ENCODE measurements at regions not wholly inside any gene's neighbourhood (a gene's known extent, or its start where the extent isn't known, plus 50 kb on each side); places are given as distances from the start of the nearest gene placed in this dataset.
"Not testable (repeated sequence)": the region's sequence is repeated elsewhere in the genome, so short reads cannot be mapped to it uniquely, and the experiment has no call there.

DNA sequence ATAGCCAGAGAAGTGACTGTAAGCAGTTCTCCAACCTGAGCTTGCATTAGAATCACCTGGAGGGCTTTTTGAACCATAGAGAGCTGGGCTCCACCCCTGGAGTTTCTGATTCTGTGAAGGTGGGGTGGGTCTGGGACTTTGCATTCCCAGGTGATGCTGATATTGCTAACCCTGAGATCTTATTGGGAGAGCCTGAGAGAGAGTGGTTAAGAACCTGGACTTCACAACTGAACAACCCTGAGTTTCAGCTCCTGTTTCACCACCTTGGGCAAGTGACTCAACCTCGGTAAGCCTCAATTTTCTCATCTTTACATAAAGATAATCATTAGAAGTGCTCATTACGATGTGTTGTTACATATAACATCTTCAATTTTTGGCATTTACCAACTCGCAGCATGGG lies 498.6 kb downstream of the EBF1 start:
- no peak for DNase-seq

DNA sequence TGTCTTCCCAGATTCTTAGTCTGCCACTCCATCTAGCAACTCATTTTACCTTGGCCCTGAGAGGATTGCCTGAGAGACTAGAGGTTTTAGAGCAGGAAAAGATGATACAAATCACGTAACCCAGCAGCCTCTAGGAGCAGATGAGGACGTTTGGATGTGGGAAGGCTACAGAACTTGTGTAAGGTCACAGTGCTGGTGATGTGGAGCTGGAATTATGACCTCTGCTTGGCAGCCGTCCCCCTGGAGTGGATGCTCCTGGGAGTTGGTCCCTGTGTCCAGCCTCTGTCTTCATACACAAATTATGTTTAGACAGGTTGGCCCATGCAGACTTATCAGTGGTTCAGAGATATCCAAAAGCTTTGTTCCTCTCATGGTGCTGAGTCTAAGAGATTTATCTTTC lies 499.0 kb downstream of the EBF1 start:
- DNase-seq, result no peak

DNA sequence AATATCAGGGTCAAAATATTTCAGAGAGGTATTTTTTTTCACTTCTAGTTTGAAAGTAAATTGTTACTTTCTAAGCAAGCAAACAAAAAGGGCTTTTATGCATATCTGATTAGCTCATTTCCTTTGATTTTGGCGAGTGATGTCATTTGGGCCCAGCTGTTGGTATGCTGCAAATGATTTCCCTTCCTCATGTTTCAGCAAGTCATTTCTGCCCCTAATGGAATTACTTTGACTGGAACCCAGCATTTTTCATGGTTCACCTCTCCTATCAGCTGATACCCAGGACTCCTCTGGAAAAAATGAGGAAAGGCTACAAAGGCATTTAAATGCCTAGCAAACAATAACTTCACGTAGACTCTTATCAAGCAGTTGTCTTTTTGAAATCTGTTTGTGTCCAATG lies 500.6 kb downstream of the EBF1 start:
- no peak for DNase-seq

DNA sequence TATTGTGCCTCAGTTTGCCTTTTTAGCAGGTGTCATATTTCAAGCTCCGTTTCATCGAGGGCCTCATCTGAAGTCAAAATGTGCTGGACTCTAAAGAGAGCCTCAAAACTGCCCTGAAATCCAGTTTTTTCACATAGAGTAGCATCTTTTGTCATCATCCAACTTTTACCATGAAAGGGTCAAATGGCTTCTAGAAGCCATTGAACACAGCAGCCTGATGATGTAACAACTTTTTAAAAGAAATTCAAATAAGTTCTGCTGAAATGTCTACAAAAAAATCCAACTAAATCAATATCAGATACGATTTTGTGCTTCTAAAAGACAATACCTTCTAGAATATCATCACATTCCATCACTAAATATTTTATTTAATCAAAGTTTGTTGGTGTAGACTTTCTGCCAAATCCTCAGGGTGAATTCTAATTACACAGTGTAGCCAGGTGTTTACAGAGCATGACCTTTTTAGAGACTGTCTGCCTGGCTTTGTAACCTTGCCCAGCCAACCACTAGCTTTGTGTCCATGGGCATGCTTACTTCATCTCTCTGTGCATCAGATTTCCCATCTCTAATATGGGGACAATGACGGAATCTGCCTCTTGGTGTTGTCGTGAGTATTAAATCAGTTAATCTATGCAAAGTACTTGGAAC lies 505.0 kb downstream of the EBF1 start:
- no peak for DNase-seq

DNA sequence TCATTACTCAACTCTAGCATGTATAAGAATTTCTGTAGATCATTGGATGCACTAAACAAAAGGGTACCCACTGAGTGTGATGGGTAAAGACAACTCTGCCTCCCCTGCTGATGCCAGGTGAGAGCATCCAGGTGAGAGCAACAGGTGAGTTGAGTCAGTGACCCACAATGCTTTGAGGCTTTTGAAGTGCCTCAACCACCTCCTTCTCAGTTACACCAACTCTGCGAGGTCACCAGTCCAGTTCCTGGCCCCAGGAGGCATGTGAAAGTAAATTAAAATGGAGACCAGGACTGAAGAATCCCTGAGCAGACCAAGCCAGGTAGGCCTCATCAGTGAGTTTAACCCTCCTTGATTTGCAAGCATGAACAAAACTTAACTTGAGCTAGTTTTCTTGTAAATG lies 505.8 kb downstream of the EBF1 start:
- DNase-seq, result no peak

DNA sequence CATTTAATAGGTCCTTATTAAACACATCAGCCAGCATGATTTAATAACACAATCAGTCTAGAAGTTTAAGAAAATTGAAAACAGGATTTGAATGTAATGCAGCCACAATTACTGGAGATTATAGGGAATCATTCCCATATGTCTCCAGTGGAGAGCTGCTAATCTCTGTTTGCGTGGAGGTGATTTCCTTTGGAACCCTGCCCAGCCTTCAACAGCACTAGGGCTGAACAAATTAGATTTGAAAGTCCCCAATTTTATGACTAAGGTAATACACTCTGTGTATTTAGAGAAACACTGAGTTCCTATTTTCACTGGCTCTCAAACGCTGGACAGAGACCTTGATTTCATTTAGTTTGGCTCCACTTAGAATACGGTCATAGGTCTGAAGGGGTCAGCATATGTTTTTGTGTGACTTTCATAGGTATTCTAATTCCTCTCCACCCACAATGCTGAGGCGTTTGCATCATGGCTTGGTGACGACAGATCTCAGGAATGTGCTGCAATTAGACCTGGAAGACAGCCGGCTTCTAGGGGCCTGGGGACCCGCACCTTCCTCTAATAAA lies 508.3 kb downstream of the EBF1 start:
- DNase-seq, result no peak

DNA sequence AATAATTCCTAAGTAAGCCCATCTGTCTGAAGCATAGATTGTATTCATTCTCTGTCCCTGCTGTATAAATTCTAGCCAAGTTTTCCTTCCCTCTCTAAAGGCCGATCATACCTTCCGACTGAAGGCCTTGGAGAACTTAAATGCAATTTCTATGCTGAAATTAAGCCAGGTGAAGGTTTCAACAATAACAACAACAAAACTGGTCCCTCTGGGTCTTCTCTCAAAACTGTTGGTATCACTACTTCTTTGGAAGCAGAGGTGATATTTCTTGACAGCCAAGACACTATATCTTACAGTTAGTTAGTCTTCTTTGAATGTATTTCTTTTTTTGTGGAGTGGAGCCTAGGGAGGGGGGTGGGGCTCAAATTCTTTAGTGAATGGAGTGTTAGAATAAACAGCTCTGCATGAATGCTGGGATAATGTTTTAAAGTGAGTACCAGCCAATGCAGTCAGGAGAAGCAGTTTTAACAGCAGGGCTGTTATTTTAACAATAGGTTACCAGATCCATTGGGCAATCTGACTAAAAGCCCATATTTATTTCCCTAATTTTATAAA lies 508.9 kb downstream of the EBF1 start:
- DNase-seq, result no peak

DNA sequence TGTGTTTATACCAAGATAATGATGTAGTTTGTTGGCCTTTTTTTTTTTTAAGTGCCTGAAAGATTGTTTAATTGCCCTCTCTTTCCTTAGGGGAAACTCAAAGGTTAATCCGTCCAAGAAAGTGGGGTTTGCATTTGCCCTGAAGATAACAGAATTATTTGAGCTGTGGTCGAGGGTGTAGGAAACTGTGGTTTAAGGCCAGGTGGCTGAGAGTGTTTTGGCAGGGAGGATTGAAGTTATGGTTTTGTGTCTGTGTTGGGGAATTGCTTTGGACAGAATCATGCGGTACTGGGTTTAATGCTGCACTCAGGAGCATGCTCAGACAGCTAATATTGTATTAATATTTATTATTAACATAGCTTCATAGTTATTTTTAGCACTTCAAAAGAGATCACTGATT lies 509.8 kb downstream of the EBF1 start:
- no peak for DNase-seq

DNA sequence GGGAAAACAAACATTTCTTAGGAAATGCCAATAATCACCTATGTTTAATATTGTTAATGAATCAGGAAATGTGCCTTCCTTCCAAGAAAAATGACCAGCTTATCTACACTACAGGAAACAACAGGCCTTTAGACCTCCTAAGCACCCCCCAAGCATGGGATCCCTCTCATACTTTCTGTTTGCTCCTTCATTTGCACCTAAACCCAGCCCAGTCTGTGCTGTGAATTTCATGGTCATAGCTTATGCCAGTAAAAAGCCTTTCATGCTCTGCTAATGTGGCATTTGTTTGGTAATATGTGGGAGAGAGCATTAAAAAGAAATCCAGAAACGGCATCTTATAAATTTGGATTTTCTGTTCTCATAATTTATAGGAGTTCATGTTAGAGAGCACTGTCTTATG lies 511.1 kb downstream of the EBF1 start:
- DNase-seq, result no peak

DNA sequence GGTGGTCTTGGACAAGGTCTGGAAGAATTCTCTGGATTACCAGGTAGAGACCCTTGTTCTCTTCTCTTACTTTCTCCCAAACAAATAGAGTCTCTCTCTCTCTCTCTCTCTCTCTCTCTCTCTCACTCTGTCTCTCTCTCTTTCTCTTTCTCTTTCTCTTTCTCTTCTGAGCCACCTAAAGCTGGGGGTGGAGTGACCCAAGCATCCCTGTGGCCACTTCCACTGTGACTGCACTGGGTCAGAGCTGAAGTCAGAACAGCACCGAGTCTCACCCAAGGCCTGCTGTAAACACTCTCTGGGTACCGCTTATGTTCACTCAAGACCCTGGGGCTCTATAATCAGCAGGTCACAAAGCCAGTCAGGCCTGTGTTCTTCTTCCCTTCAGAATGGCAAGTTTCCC lies 513.7 kb downstream of the EBF1 start:
- no peak for DNase-seq

DNA sequence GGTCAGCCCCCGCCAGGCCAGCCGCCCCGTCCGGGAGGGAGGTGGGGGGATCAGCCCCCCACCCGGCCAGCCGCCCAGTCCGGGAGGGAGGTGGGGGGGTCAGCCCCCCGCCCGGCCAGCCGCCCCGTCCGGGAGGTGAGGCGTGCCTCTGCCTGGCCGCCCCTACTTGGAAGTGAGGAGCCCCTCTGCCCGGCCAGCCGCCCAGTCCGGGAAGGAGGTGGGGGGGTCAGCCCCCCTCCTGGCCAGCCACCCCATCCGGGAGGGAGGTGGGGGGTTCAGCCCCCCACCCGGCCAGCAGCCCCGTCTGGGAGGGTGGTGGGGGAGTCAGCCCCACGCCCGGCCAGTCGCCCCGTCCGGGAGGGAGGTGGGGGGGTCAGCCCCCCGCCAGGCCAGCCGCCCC lies 517.0 kb downstream of the EBF1 start:
- not testable (repeated sequence) for DNase-seq

DNA sequence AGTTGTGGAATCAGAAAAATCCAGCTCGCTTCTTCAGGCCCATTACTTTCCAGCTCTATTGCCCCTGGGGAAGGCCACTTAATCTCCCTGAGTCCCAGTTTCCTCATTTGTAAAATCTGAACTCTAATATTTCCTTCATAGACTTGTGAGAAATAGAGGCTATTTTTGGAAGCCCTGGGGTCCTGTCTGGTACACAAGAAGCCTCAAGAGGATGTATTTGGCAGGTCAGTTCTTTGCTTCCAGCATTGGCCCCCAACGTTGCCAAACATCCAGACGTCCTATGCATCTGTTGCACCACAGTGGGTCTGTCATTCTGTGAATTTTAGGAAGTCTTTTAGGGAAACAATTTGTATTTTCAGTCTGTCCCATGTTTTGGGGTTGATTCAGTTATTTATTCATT lies 525.9 kb downstream of the EBF1 start:
- no peak for DNase-seq

DNA sequence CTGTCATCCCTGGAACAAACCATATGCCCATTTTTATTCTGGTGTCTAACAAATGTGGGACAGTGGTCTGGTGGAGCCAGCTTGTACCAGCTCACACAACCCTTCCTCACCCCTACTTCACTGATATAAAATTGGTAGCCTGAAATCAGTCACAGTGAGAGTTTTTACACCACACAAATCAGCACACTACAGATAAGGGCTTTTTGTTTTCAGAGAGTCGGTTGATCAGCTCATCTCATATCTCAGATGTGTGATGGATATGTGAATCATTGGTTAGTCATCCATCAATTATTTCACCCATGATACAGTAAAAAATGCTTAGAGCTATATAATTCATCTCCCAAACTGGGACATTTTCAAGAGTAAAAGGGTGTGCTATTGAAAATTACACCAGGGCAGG lies 529.2 kb downstream of the EBF1 start:
- no peak for DNase-seq

DNA sequence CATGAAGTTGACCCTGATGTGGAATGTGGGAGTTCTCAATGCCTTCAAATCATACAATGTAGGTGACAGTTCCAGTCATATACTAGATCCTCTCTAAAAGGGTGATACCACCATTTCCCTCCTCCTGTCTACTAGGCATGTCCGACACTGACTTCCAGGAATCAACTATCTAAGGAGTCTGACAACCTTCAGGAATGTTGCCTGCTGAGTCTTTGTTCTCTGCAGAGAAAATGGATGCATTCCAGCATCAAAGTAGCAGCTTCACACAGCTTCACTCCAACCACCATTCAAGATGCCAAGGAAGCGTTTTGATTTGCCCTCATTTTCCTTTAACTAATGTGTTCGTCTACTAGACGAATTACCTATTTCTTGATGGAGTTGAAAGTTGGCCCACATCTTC lies 530.2 kb downstream of the EBF1 start:
- no peak for DNase-seq

DNA sequence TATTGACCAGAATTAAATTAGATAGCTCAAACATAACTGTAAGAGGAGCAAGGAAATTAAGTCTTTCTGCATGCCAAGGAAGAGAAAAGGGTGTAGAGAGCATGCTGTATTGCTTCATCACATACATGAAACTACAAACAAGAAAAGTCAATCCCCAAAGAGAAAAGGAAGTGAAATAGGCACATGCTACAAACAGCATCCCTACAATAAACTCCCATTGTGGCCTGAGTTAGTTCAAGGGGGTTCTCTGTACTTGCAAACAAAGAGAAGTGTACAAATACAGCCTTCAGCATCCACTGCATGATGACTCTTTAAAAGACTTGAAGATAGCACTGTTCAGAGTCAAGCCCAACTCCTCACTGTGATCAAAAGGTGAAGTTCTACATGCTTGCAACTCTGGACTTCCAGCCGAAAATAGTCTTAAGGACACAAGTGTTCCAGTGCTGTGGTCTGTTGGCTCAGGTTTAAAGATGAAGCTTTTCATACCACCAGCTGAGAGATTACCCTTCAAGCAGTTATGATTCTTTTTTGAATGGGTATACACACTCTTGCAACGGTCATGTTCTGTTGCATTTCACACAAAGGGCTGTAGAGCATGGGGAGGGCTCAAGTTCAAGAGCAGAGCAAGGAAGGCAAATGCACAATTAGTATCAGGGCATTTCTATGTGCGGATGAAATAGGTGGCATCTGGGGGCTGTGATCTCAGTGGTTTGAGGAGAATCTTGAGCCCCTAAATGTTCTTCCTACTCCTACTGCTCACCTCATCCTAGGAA lies 534.5 kb downstream of the EBF1 start:
- no peak for DNase-seq

DNA sequence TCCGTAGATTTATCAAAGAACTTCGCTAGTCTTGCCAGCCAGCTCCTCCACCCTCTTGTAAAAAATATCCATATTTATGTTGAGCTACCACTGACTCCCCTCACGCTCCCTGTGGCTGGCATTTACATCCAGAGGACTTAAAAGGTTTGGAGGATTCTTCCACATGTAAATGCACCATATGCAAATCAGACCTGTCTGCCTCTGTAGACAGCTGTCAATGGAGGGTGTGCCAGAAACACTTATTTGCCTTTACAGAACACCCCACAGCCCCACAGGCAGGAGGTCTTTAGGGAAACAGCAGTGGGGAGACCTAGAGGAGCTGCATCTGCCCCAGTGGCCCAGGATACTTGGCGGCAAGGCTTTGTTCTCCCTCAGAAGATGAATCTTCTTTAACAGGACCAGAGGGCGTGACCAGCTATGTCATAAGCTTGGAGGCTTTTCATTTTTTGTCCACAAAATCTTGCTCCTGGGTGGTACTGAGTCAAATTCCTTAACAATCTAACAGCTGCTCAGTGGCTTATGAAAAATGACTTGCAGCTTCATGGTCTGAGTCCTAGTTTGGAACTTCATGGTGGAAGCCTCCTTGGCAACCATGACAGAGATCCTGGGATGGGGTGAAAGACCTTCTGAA lies 535.8 kb downstream of the EBF1 start:
- no peak for DNase-seq

DNA sequence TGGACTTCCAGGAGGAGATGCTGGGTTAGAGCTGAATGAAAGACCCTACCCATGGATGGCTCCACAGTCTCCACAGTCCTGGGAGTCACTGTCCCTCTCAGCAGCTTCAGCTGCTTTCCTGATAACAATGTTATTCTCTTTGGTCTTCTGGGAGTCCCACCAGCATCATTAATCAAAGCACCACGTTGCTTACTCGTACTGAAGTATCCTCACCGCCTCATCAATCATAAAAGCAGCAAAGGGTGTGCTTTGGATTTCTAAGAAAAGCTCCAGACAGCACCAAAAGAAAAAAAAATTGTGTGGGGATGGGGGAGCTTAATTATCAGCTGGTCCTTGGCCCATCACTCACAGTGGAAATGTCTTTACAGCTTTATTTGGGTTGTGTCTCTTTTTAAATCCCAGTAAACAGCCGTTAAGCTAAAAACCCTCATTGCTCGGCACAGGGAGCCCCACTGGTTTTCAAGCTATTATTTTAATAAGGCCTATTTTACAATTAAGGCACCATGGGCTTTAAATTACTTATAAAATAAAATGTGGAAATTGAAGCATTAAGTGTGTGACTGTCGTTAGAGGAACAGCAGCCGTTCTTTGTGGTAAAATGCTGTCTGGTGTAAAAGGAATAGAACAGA lies 538.0 kb downstream of the EBF1 start:
- DNase-seq, result no peak

DNA sequence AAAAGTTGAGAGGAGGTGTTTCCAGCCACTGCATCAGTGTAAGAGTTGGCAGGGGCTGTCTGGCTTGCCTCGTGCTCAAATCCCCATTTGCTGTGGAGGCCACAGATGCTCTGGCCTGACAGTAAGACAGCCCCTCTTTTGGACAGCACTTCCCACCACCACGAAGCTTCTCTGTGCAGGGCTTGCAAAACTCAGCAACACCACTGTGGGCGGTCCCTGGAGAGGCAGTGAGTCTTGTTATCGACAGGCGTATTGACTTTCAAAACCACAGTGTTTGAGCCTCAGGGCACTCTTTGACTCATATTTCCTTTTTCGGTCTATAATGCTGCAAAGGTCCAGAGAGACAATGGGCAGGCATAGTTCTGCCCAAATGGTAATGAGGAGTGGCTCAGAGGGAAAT lies 539.5 kb downstream of the EBF1 start:
- no peak for DNase-seq

DNA sequence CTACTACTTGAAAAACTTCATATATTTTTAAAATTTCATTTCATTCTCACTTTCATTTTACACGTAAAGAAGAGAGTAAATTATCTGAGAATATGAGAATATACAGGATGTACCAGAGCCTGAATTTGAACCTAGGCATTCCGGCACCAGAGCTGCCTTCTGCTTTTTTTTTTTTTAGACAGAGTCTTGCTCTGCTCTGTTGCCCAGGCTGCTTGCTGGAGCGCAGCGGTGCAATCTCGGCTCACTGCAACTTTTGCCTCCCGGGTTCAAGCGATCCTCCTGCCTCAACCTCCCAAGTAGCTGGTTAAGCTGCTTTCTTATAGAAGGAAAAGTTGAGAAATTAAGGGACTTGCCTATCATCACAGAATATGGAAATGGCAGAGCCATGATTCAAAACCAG lies 540.1 kb downstream of the EBF1 start:
- no peak for DNase-seq

DNA sequence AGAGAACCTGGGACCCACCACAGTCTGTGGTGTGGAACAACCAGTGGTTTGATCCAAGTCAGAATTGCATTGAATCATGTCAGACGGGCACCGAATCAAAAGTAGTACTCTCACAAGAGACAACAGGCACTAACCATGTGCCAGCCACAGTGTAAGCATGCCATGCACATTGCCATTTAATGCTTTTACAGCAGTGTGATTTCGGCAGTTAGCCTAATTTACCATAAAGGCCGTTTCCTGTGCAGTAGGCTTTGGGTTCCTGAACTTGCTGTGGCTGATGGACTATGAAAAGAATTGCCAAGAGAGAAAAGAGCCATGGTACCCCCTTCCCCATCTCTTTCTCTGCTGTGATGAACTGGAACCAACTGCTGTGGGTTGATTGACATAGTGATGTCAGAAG lies 540.6 kb downstream of the EBF1 start:
- no peak for DNase-seq

DNA sequence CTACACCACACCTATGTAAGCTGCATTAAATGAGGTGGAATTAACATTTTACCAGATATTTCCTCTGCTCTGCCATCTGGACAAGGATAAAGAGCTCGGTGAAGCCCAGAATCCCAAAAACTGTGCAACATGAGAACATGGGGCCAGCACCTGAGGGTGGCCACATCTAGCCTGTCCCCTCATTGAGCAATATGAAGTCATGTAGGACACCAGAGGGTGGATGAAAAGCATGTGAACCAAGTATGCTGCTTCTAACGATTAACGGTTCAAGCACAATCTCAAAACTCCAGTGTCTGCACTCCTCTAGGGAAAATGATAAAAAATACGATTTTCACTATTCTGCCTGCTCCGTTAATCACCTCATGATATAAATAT lies 545.8 kb downstream of the EBF1 start:
- no peak for DNase-seq

DNA sequence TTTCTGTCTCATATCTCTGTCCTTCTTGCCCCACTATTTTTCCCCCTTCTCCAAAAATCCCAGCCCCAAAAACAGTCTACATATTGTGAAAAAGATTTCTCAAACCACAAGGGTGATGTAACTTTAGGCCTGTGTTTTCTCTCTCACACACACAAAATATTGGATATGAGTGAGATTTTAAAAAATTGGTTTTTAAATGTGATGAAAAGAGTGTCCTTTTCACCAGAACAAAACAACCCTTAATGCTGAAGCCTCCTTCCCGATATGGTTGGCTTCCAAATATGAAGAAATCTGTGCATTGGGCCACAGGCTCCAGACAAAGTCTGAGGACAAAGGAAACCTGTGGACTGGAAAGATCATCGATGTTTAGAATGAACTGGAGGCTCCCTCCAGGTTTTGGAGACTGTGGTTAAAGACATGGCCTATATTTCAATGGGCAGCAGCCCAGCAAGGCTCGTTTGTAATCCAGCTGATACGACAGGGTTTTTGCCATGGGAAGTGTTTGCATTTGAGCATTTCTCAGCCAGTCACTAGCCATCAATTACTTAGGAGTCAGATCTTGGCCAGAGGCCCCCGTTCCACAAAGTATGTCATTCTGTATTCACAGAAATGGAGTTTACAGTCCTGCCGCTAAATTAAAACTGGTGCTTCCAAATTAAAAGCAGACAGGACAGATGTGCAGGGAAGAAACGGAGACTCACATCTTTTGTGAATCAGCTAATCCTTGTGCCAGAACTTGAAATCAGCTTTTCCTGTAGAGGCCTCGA lies 546.3 kb downstream of the EBF1 start:
- DNase-seq, result no peak

DNA sequence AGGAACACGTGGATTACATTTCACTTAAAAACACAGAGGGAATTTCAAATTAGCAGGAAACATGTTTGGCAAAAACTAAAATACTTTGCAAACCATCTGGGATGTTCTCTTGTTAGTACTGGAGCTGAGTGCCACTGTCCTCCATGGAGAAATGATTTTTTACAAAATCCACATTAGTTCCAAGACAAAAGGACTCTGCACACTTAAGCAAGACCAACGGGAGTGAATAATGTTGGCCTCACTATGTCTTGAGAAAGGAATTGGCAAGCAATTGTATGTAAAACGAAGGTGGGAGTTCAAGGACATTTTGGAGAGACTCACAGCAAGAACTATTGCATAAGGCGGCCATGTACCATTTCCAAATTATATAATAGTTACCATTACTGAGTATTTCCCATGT lies 547.5 kb downstream of the EBF1 start:
- no peak for DNase-seq
